Activated CD4-positive, alpha-beta T cell treated with anti-CD3 and anti-CD28 coated beads, Interleukin-2, amount 50 U/mL, for 16 hours (primary cell): ENCODE measurements at regions not wholly inside any gene's neighbourhood (a gene's known extent, or its start where the extent isn't known, plus 50 kb on each side); places are given as distances from the start of the nearest gene placed in this dataset.

Experiments used
- DNase-seq: peaks from one replicate; pipeline ENCODE4 v3.0.0-alpha.2; 2020

- no peak for DNase-seq
Measured at GRCh38 chr2:40809156-40809555, 357.3 kb upstream of the SLC8A1 start.

- DNase-seq: no peak
Measured at GRCh38 chr2:40814616-40815015, 362.7 kb upstream of the SLC8A1 start.

- no peak for DNase-seq
Measured at GRCh38 chr2:40820319-40820718, 368.4 kb upstream of the SLC8A1 start.

GRCh38 chr2:40823478-40823877 is 371.6 kb upstream of the SLC8A1 start:
- no peak for DNase-seq

GRCh38 chr2:40824278-40824677 is 372.4 kb upstream of the SLC8A1 start:
- DNase-seq: no peak

- DNase-seq: no peak
Measured at GRCh38 chr2:40827392-40827791, 375.5 kb upstream of the SLC8A1 start.

- no peak for DNase-seq
Measured at GRCh38 chr2:40831321-40831873, 379.5 kb upstream of the SLC8A1 start.

- no peak for DNase-seq
Measured at GRCh38 chr2:40841856-40842255, 390.0 kb upstream of the SLC8A1 start.

- DNase-seq: no peak
Measured at GRCh38 chr2:40844353-40845277, 392.7 kb upstream of the SLC8A1 start.

GRCh38 chr2:40851661-40852060 is 399.8 kb upstream of the SLC8A1 start:
- DNase-seq: no peak

- no peak for DNase-seq
Measured at GRCh38 chr2:40859617-40860016, 407.7 kb upstream of the SLC8A1 start.

GRCh38 chr2:40867829-40868228 is 415.9 kb upstream of the SLC8A1 start:
- no peak for DNase-seq

- DNase-seq: no peak
Measured at GRCh38 chr2:40872580-40872979, 420.7 kb upstream of the SLC8A1 start.

- no peak for DNase-seq
Measured at GRCh38 chr2:40874380-40874779, 422.5 kb upstream of the SLC8A1 start.

GRCh38 chr2:40877734-40878288 is 425.9 kb upstream of the SLC8A1 start:
- no peak for DNase-seq

- DNase-seq: no peak
Measured at GRCh38 chr2:40879305-40879704, 427.4 kb upstream of the SLC8A1 start.

GRCh38 chr2:40886100-40886499 is 434.2 kb upstream of the SLC8A1 start:
- no peak for DNase-seq

GRCh38 chr2:40886655-40887054 is 434.8 kb upstream of the SLC8A1 start:
- no peak for DNase-seq

- DNase-seq: no peak
Measured at GRCh38 chr2:40896358-40896757, 444.5 kb upstream of the SLC8A1 start.

- DNase-seq: no peak
Measured at GRCh38 chr2:40914666-40915065, 462.8 kb upstream of the SLC8A1 start.

GRCh38 chr2:40915651-40916050 is 463.8 kb upstream of the SLC8A1 start:
- DNase-seq: no peak

- no peak for DNase-seq
Measured at GRCh38 chr2:40935349-40935748, 483.5 kb upstream of the SLC8A1 start.

- DNase-seq: no peak
Measured at GRCh38 chr2:40937284-40937683, 485.4 kb upstream of the SLC8A1 start.

- no peak for DNase-seq
Measured at GRCh38 chr2:40953341-40953740, 501.5 kb upstream of the SLC8A1 start.
